ENCODE measurements at regions not wholly inside any gene's neighbourhood (a gene's known extent, or its start where the extent isn't known, plus 50 kb on each side); places are given as distances from the start of the nearest gene placed in this dataset.

GRCh38 chr6:102390541-102390940, 997.0 kb downstream of the GRIK2 start:
- TF ChIP-seq CTCF (IDR thresholded peaks at IDR 0.05; ENCODE audit: control insufficient read depth, extremely low read depth, insufficient read depth): no peak
- no peak overlapping the region for H3K4me3 ChIP-seq (ENCODE audit: low read depth, low read length)
- DNase-seq (ENCODE audit: low read depth): no peak

GRCh38 chr6:102389994-102390393, 996.5 kb downstream of the GRIK2 start:
- no peak for DNase-seq (ENCODE audit: low read depth)
- H3K4me3 ChIP-seq (ENCODE audit: low read depth, low read length): no peak overlapping the region
- TF ChIP-seq CTCF (IDR thresholded peaks at IDR 0.05; ENCODE audit: control insufficient read depth, extremely low read depth, insufficient read depth): no peak

- no peak overlapping the region for H3K4me3 ChIP-seq (ENCODE audit: low read depth, low read length)
- TF ChIP-seq CTCF (IDR thresholded peaks at IDR 0.05; ENCODE audit: control insufficient read depth, extremely low read depth, insufficient read depth): no peak
- no peak for DNase-seq (ENCODE audit: low read depth)
Observed at GRCh38 chr6:102387326-102388033, 994.0 kb downstream of the GRIK2 start.

GRCh38 chr6:102381203-102381602, 987.7 kb downstream of the GRIK2 start:
- DNase-seq (ENCODE audit: low read depth): peak; percentile 23
- TF ChIP-seq CTCF (IDR thresholded peaks at IDR 0.05; ENCODE audit: control insufficient read depth, extremely low read depth, insufficient read depth): no peak
- H3K4me3 ChIP-seq (ENCODE audit: low read depth, low read length): no peak overlapping the region; the same call in 1 of the 2 replicates

GRCh38 chr6:102356170-102356569, 962.7 kb downstream of the GRIK2 start:
- no peak for DNase-seq (ENCODE audit: low read depth)
- TF ChIP-seq CTCF (IDR thresholded peaks at IDR 0.05; ENCODE audit: control insufficient read depth, extremely low read depth, insufficient read depth): no peak
- H3K4me3 ChIP-seq (ENCODE audit: low read depth, low read length): no peak overlapping the region

- DNase-seq (ENCODE audit: low read depth): no peak
- no peak for TF ChIP-seq CTCF (IDR thresholded peaks at IDR 0.05; ENCODE audit: control insufficient read depth, extremely low read depth, insufficient read depth)
- no peak overlapping the region for H3K4me3 ChIP-seq (ENCODE audit: low read depth, low read length)
Observed at GRCh38 chr6:102355578-102355977, 962.1 kb downstream of the GRIK2 start.

GRCh38 chr6:102352552-102352951, 959.0 kb downstream of the GRIK2 start:
- H3K4me3 ChIP-seq (ENCODE audit: low read depth, low read length): no peak overlapping the region
- no peak for DNase-seq (ENCODE audit: low read depth)
- TF ChIP-seq CTCF (IDR thresholded peaks at IDR 0.05; ENCODE audit: control insufficient read depth, extremely low read depth, insufficient read depth): no peak

All from LNCaP clone FGC (cell line).